HG03565 (cell line): ENCODE measurements at regions not wholly inside any gene's neighbourhood (a gene's known extent, or its start where the extent isn't known, plus 50 kb on each side); places are given as distances from the start of the nearest gene placed in this dataset.

ENCODE experiments used
- ATAC-seq: cut with Tn5 transposase; IDR thresholded peaks from one replicate; pipeline ENCODE4 v1.9.1; 2021; ENCODE audit warnings: mild to moderate bottlenecking, moderate library complexity; ENCODE audit not compliant: unreplicated experiment

DNA sequence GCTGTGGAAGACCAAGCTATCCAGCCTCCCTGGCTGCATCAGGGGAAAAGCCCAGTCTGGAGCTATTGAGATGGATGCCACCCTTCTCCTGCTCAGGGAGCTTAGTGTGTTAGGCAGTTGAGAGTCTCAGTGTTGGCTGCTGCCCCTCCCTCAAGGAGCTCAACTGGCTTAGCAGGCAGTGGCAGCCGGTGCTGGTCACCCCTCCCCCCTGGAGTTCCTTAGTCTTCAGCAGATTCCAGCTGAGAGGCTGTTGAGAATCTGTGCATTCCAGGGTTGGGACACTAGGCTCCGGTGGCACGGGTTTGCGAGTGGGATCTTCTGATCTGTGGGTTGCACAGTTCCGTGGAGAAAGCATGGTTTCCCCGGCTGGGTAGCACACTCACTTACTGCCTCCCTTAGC is 883.8 kb downstream of the NSUN3 start:
- ATAC-seq, result no peak

DNA sequence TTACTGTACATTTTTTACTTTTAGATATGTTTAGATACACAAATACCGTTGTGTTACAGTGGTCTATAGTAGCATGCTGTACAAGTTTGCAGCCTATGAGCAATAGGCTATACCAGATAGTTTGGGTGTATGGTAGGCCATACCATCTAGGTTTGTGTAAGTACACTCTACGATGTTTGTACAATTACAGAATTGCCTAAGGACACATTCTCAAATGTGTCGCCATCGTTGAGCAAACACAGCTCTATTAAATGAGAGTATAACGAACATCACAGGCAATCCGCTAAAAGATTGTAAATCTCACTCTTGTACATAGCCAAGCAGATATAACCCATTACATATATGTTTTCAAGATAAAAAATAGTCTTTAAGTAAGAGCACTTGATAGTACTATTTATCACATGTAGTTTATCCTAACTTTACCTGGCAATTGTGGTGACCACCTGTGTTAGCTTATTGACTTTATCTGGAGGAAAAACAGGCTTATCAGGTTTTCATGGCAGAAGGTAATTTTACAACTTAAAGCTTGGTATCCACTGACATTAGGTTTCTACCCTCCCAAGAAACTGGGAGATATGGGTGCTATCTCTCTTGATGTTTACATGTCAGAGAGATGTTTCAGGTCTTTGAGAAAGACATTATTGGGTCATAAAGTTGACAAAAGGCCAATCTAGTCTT is 898.7 kb downstream of the NSUN3 start:
- ATAC-seq, result no peak

DNA sequence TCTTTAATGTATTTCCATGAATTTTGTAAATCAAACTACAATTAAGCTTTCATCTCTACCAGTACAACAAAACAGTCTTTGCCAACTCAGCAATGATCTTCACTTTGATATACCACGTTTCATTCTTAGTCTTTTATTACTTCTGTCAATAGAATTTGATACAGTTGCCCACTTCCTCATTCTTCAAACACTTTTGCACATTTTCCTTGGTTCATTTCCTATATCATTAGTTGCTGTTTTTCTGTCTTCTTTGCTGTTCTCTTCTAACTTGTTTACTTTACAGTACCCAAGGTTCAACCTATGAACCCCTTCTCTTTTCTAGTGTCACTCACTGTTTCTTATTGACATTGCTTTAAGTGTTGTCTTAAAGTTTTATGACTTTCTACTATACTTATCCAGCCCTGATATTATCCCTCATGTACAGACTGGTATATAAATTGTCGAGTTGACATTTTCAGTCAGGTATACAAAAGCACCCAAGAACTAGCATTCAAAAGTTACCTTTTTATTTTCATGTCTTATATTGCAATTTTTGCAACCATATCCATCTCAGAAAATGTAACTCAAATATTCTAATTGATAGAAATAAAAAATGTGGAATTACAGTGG is 903.1 kb downstream of the NSUN3 start:
- ATAC-seq, result no peak

GRCh38 chr3:94967196-94967595 is 904.3 kb downstream of the NSUN3 start:
- ATAC-seq, result no peak

GRCh38 chr3:94968519-94968918 is 905.7 kb downstream of the NSUN3 start:
- no peak for ATAC-seq

DNA sequence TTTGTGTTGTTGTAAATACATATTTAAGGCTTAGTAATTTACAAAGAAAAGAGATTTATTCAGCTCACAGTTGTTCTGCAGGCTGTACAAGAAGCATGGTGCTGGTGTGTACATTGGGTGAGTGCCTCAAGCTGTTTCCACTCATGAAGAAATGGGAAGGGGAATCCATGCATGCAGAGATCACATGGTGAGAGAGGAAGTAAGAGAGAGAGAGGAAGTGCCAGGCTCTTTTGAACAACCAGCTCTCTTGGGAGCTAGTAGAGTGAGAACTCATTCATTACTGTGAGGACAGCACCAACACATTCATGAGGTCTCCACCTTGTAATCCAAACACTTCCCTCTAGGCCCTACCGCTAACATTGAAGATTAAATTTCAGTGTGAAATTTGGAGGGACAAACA is 909.2 kb downstream of the NSUN3 start:
- ATAC-seq, result no peak

DNA sequence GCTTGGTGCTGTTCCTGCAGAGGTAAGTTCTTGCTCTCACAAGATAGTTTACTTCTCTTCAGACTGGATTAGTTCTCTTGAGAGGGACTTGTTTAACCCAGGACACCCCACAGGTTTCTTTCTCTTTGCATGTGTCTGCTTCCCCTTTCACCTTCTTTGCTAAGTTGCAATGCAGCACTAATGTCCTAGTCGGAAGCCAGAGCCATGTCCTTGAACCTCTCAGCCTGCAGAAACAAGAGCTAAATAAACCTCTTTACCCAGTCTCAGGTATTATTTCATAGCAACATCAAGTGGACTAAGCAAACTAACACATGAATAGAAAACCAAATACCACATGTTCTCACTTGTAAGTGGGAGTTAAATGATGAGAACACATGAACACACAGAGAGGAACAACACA is 915.2 kb downstream of the NSUN3 start:
- no peak for ATAC-seq

- no peak for ATAC-seq
Measured at GRCh38 chr3:94985778-94986177, 922.9 kb downstream of the NSUN3 start.

DNA sequence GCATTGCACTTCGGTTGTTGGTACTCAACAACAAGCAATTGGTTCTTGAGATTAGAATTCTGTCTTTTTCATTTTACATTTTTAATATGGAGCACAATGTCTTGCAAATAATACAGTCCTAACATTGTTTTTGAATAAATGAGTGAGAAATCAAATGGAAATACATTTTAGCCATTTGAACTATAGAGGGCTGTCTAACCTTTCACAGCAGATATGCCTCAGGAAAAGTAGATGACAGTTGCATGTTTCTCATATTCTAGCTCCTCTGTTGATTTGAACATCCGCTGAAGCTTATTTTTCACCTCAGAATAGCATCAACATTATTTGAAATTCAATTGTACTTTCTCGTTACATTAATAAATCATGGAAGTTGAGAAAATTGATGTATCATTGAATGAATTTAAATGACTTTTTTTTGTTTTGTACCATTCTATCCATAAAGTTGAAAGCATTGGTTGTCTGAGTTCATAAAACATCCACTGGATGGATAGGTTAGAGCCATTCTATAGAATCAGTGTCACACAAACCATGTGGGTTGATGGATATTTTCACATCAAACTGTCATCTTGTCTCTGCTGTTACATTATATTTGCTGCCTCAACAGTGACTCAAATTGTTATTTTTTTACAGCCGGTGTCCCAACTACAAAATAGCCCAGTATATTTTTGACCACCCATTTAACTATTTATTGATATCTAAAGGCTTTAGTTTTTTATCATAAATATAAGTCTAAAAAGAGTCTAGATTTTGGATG is 928.3 kb downstream of the NSUN3 start:
- no peak for ATAC-seq

DNA sequence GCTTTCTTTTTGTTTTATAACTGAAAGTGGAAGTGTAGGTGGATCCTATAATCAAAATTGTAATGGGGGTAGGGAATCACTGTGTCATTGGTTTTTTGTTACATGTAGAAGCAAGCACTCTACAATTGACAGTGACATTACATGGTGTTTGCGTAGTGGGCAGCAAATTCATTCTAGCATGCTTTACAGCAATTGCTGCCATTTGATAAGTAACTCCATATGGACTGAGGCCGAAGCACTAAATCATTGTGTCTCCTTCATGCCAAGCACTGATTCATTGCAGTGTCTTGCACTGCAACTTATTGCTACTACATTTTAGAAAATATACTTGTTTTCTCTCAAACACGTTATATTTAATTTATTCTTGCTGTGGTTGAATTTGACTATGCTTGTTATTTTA is 933.9 kb downstream of the NSUN3 start:
- ATAC-seq, result no peak

GRCh38 chr3:95002438-95003046 is 939.7 kb downstream of the NSUN3 start:
- no peak for ATAC-seq

DNA sequence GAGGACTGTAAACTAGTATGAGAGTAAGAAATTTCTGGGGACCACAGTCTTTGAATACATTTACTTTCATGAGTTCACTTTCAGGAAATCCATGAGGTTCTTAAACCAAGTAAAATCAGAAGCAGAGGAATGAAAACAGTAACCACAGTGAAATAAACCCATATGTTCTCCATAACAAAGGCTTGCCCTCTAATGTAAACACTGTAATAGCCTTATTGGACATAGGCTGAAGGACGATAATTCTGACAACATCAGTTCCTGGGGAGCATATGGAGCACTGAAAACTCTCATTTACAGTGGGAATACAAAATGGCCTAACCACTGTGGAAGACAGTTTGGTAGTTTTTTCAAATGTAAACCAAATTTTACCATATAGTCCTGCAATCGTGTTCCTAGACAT is 965.8 kb downstream of the NSUN3 start:
- no peak for ATAC-seq

- no peak for ATAC-seq
Measured at GRCh38 chr3:95029644-95030043, 966.8 kb downstream of the NSUN3 start.

DNA sequence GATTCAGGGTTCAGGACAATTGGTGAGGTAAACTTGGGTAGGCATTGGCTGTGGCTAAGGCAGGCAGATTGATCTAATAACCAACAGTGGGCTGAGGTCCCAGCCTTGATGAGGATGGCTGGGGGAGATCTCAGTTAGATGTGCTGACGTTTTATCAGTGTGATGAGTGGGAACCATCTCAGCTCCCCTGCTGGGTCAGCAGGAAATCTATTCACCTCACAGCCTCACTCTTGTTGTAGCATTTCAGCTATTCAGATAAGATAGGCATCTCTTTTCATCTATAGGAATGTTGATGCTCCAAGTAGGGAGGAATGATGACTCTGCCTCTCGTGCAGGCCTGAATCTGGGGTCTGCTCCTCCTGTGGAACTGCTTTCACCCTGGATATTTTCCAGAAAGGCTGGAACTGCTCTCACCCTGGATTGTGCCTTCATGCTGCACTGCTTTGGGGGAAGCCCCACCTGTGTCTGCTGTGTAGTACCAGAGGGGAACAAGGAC is 973.7 kb downstream of the NSUN3 start:
- ATAC-seq, result no peak

- no peak for ATAC-seq
Measured at GRCh38 chr3:95037097-95037496, 974.2 kb downstream of the NSUN3 start.

GRCh38 chr3:95037927-95038326 is 975.1 kb downstream of the NSUN3 start:
- ATAC-seq, result no peak

GRCh38 chr3:95044101-95044500 is 981.2 kb downstream of the NSUN3 start:
- ATAC-seq, result no peak

DNA sequence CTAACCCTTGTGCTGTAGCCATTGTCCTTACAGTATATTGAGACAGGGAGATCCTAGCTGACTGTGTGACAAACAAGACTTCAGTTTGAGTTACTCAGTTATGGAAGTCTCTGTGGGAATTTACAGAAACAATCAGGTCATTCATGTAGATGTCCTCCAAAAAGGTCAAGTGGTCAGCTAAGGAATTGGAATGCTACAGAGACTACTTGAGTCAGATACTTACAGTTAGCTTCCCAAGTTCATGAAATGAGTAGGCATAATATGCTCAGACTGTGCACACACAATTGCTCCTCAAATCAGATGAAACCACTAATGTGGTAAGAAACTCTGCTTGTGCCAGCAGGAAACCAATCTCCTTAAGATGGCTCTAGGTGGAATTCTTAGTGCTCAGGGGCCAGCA is 985.7 kb downstream of the NSUN3 start:
- ATAC-seq, result no peak

GRCh38 chr3:95049841-95050240 is 987.0 kb downstream of the NSUN3 start:
- ATAC-seq, result no peak

GRCh38 chr3:95055288-95055687 is 992.4 kb downstream of the NSUN3 start:
- no peak for ATAC-seq

GRCh38 chr3:95082191-95082590 is 1019.3 kb downstream of the NSUN3 start:
- ATAC-seq, result no peak

GRCh38 chr3:95084738-95085137 is 1021.9 kb downstream of the NSUN3 start:
- ATAC-seq, result no peak
